B cell (primary cell): ENCODE measurements at regions not wholly inside any gene's neighbourhood (a gene's known extent, or its start where the extent isn't known, plus 50 kb on each side); places are given as distances from the start of the nearest gene placed in this dataset.

Experiments used
- CTCF ChIP-seq: fragments of 200-600 bp; IDR thresholded peaks from one replicate; pipeline ENCODE4 v1.8.0; 2022; ENCODE audit warnings: antibody characterized with exemption, mild to moderate bottlenecking
- EZH2 ChIP-seq: IDR thresholded peaks from 2 replicates; pipeline ENCODE4 v1.6.1; 2012; ENCODE audit warnings: borderline replicate concordance, low read depth, mild to moderate bottlenecking, moderate library complexity, low read length; ENCODE audit not compliant: insufficient read depth, poor library complexity, severe bottlenecking

GRCh38 chr13:77381059-77381458 lies 54.2 kb upstream of the MYCBP2 start:
- TF ChIP-seq CTCF = no peak
- TF ChIP-seq EZH2 = no peak
